MM.1S (cell line): ENCODE measurements at regions not wholly inside any gene's neighbourhood (a gene's known extent, or its start where the extent isn't known, plus 50 kb on each side); places are given as distances from the start of the nearest gene placed in this dataset.

Source experiments
- DNase-seq: peaks from one replicate; pipeline ENCODE4 v3.0.0-alpha.2; 2015
- H2AFZ ChIP-seq: fragments of 300-600 bp; sonication (generic); 2 replicates; pipeline ENCODE4 v1.6.0; 2016; ENCODE audit warnings: antibody characterized with exemption, low read length
- H3F3A ChIP-seq: fragments of 300-600 bp; sonication (generic); 2 replicates; pipeline ENCODE4 v1.6.1; 2016; ENCODE audit warnings: mild to moderate bottlenecking, antibody characterized with exemption, low read length, moderate library complexity, mixed read lengths; ENCODE audit not compliant: insufficient read depth
- H3K27ac ChIP-seq: fragments of 300-600 bp; sonication (generic); 2 replicates; pipeline ENCODE4 v1.5.1; 2016; ENCODE audit warnings: mild to moderate bottlenecking, low read length
- H3K27me3 ChIP-seq: fragments of 300-600 bp; sonication (generic); replicated peaks from 2 replicates; pipeline ENCODE4 v1.6.0; 2016; ENCODE audit warnings: low read length; ENCODE audit not compliant: insufficient read depth
- H3K36me3 ChIP-seq: fragments of 300-600 bp; sonication (generic); replicated peaks from 2 replicates; pipeline ENCODE4 v1.6.1; 2016; ENCODE audit warnings: mild to moderate bottlenecking, low read length, mixed read lengths; ENCODE audit not compliant: insufficient read depth
- H3K4me1 ChIP-seq: fragments of 300-600 bp; sonication (generic); 2 replicates; pipeline ENCODE4 v1.6.1; 2016; ENCODE audit warnings: low read length, mixed read lengths
- H3K4me2 ChIP-seq: fragments of 300-600 bp; sonication (generic); 2 replicates; pipeline ENCODE4 v1.6.0; 2016; ENCODE audit warnings: low read depth, low read length
- H3K4me3 ChIP-seq: fragments of 300-600 bp; sonication (generic); 2 replicates; pipeline ENCODE4 v1.5.1; 2016; ENCODE audit warnings: low read length, mixed read lengths
- H3K79me2 ChIP-seq: fragments of 300-600 bp; sonication (generic); 2 replicates; pipeline ENCODE4 v1.6.1; 2016; ENCODE audit warnings: mixed run types, low read length, mixed read lengths
- H3K9ac ChIP-seq: fragments of 300-600 bp; sonication (generic); 2 replicates; pipeline ENCODE4 v1.6.1; 2016; ENCODE audit warnings: low read length, mixed read lengths
- H3K9me2 ChIP-seq: fragments of 300-600 bp; sonication (generic); replicated peaks from 2 replicates; pipeline ENCODE4 v1.6.1; 2016; ENCODE audit warnings: mild to moderate bottlenecking, low read length, mixed read lengths; ENCODE audit not compliant: insufficient read depth
- H3K9me3 ChIP-seq: fragments of 300-600 bp; sonication (generic); replicated peaks from 2 replicates; pipeline ENCODE4 v1.6.1; 2016; ENCODE audit warnings: mild to moderate bottlenecking, low read length, mixed read lengths; ENCODE audit not compliant: insufficient read depth
- H4K20me1 ChIP-seq: fragments of 300-600 bp; sonication (generic); 2 replicates; pipeline ENCODE4 v1.6.1; 2016; ENCODE audit warnings: mild to moderate bottlenecking, low read length, moderate library complexity, mixed read lengths; ENCODE audit not compliant: insufficient read depth
- CTCF ChIP-seq: fragments of 300-600 bp; sonication (generic); IDR thresholded peaks from 2 replicates; pipeline ENCODE4 v1.5.1; 2016; ENCODE audit warnings: antibody characterized with exemption, low read length, mixed read lengths
- EZH2 ChIP-seq: fragments of 300-600 bp; sonication (generic); optimal IDR thresholded peaks from 2 replicates; pipeline ENCODE3; 2017; ENCODE audit warnings: low read depth, mild to moderate bottlenecking, antibody characterized with exemption, low read length, mixed read lengths
- EZH2phosphoT487 ChIP-seq: fragments of 300-600 bp; sonication (generic); IDR thresholded peaks from 2 replicates; pipeline ENCODE4 v1.6.1; 2018; ENCODE audit warnings: antibody characterized with exemption, low read length

- DNase-seq: no peak
- H2AFZ ChIP-seq: no peak overlapping the region
- H3K4me2 ChIP-seq: no peak overlapping the region
- H3K27me3 ChIP-seq: no peaks in the 10 kb centered on the region
- no peaks in the 10 kb centered on the region for H3K36me3 ChIP-seq
- no peak overlapping the region for H3K9ac ChIP-seq
- H3F3A ChIP-seq: no peaks in the 10 kb centered on the region
- H3K4me3 ChIP-seq: no peak overlapping the region
- H3K9me2 ChIP-seq: no peaks in the 10 kb centered on the region
- no peak overlapping the region for H3K27ac ChIP-seq
- no peaks in the 10 kb centered on the region for H3K79me2 ChIP-seq
- TF ChIP-seq EZH2 (no peak), EZH2phosphoT487 (no peak), CTCF (no peak)
- no peaks in the 10 kb centered on the region for H3K4me1 ChIP-seq
- no peaks in the 10 kb centered on the region for H3K9me3 ChIP-seq
- no peaks in the 10 kb centered on the region for H4K20me1 ChIP-seq
Observed at GRCh38 chr17:51508048-51508447, 247.7 kb downstream of the UTP18 start.

DNA sequence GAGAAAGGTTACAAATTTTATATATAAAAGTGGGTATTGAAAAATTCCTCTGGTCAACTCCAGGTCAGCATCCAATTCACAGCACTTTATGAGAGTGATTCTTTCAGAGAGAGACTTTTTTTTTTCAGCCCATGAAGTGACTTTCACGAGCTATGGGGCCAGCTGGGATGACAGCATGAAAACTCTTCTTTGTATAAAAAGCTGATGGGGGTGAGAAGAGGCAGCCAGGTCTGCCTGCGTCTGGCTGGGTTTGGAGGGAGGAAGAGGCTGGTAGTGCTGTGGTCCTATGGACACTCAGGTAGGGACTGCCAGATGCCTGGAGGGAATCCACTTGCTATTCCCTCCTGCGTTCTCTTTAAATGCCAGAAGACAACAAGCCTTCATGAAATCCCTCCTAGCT, 250.6 kb downstream of the UTP18 start:
- no peak overlapping the region for H3K9ac ChIP-seq
- DNase-seq: no peak
- H3K4me2 ChIP-seq: no peak overlapping the region
- H4K20me1 ChIP-seq: no peaks in the 10 kb centered on the region
- H3F3A ChIP-seq: no peaks in the 10 kb centered on the region
- H2AFZ ChIP-seq: no peak overlapping the region
- no peaks in the 10 kb centered on the region for H3K4me1 ChIP-seq
- H3K4me3 ChIP-seq: no peak overlapping the region
- H3K9me2 ChIP-seq: no peaks in the 10 kb centered on the region
- no peaks in the 10 kb centered on the region for H3K36me3 ChIP-seq
- no peaks in the 10 kb centered on the region for H3K79me2 ChIP-seq
- H3K27ac ChIP-seq: no peak overlapping the region
- no peak for TF ChIP-seq CTCF
- TF ChIP-seq EZH2: no peak
- TF ChIP-seq EZH2phosphoT487: no peak
- H3K9me3 ChIP-seq: no peaks in the 10 kb centered on the region
- H3K27me3 ChIP-seq: no peaks in the 10 kb centered on the region

- no peaks in the 10 kb centered on the region for H3K79me2 ChIP-seq
- H3K9me2 ChIP-seq: no peaks in the 10 kb centered on the region
- H3K9ac ChIP-seq: no peak overlapping the region
- H3K36me3 ChIP-seq: no peaks in the 10 kb centered on the region
- H3F3A ChIP-seq: no peaks in the 10 kb centered on the region
- no peak overlapping the region for H3K4me3 ChIP-seq
- no peaks in the 10 kb centered on the region for H4K20me1 ChIP-seq
- no peak overlapping the region for H3K4me2 ChIP-seq
- H3K9me3 ChIP-seq: no peaks in the 10 kb centered on the region
- H2AFZ ChIP-seq: no peak overlapping the region
- no peak overlapping the region for H3K27ac ChIP-seq
- no peak for DNase-seq
- no peaks in the 10 kb centered on the region for H3K4me1 ChIP-seq
- no peaks in the 10 kb centered on the region for H3K27me3 ChIP-seq
- TF ChIP-seq EZH2 (no peak), CTCF (no peak), EZH2phosphoT487 (no peak)
Observed at GRCh38 chr17:51512220-51512907, 252.0 kb downstream of the UTP18 start.
